ENCODE measurements at regions not wholly inside any gene's neighbourhood (a gene's known extent, or its start where the extent isn't known, plus 50 kb on each side); places are given as distances from the start of the nearest gene placed in this dataset.

GRCh38 chr2:18722101-18722500 lies 132.7 kb upstream of the NT5C1B start:
- no peaks in the 10 kb centered on the region for H3K79me2 ChIP-seq (ENCODE audit: insufficient read depth, low read length)
- no peak overlapping the region for H3K4me2 ChIP-seq (ENCODE audit: low read depth, low read length, poor library complexity, severe bottlenecking)
- H3K4me3 ChIP-seq (ENCODE audit: low read length, poor library complexity, severe bottlenecking), result no peak overlapping the region
- no peak overlapping the region for H3K9ac ChIP-seq (ENCODE audit: low read depth, low read length, poor library complexity, severe bottlenecking)
- no peak overlapping the region for H2AFZ ChIP-seq (ENCODE audit: low read length)
- H4K20me1 ChIP-seq (ENCODE audit: insufficient read depth, low read length, poor library complexity, severe bottlenecking), result no peaks in the 10 kb centered on the region
- no peaks in the 10 kb centered on the region for H3K36me3 ChIP-seq (ENCODE audit: insufficient read depth, low read length)
- H3K9me3 ChIP-seq (ENCODE audit: insufficient read depth, low read depth, low read length), result no peaks in the 10 kb centered on the region
- H3F3A ChIP-seq (ENCODE audit: low read depth), result no peaks in the 10 kb centered on the region
- H3K27me3 ChIP-seq (ENCODE audit: insufficient read depth, low read length, poor library complexity, severe bottlenecking), result no peaks in the 10 kb centered on the region
- no peaks in the 10 kb centered on the region for H3K4me1 ChIP-seq (ENCODE audit: insufficient read depth, low read length, poor library complexity, severe bottlenecking)
- TF ChIP-seq EZH2phosphoT487 (IDR thresholded peaks at IDR 0.05; ENCODE audit: borderline replicate concordance), result no peak
- no peak for TF ChIP-seq CTCF (conservative IDR thresholded peaks at IDR 0.05; ENCODE audit: low read length)
- no peaks in the 10 kb centered on the region for H3K9me2 ChIP-seq (replicated peaks; ENCODE audit: low read depth, low read length)

GRCh38 chr2:18721038-18721922 lies 131.9 kb upstream of the NT5C1B start:
- no peaks in the 10 kb centered on the region for H4K20me1 ChIP-seq (ENCODE audit: insufficient read depth, low read length, poor library complexity, severe bottlenecking)
- no peak overlapping the region for H3K4me2 ChIP-seq (ENCODE audit: low read depth, low read length, poor library complexity, severe bottlenecking)
- no peaks in the 10 kb centered on the region for H3K9me2 ChIP-seq (replicated peaks; ENCODE audit: low read depth, low read length)
- TF ChIP-seq EZH2phosphoT487 (IDR thresholded peaks at IDR 0.05; ENCODE audit: borderline replicate concordance), result no peak
- no peak for TF ChIP-seq CTCF (conservative IDR thresholded peaks at IDR 0.05; ENCODE audit: low read length)
- H3K4me3 ChIP-seq (ENCODE audit: low read length, poor library complexity, severe bottlenecking), result no peak overlapping the region
- H3K9ac ChIP-seq (ENCODE audit: low read depth, low read length, poor library complexity, severe bottlenecking), result no peak overlapping the region
- H2AFZ ChIP-seq (ENCODE audit: low read length), result no peak overlapping the region
- no peaks in the 10 kb centered on the region for H3K79me2 ChIP-seq (ENCODE audit: insufficient read depth, low read length)
- no peaks in the 10 kb centered on the region for H3K9me3 ChIP-seq (ENCODE audit: insufficient read depth, low read depth, low read length)
- no peaks in the 10 kb centered on the region for H3K4me1 ChIP-seq (ENCODE audit: insufficient read depth, low read length, poor library complexity, severe bottlenecking)
- H3F3A ChIP-seq (ENCODE audit: low read depth), result no peaks in the 10 kb centered on the region
- no peaks in the 10 kb centered on the region for H3K36me3 ChIP-seq (ENCODE audit: insufficient read depth, low read length)
- H3K27me3 ChIP-seq (ENCODE audit: insufficient read depth, low read length, poor library complexity, severe bottlenecking), result no peaks in the 10 kb centered on the region

GRCh38 chr2:18719978-18720775 lies 130.8 kb upstream of the NT5C1B start:
- TF ChIP-seq EZH2phosphoT487 (IDR thresholded peaks at IDR 0.05; ENCODE audit: borderline replicate concordance), result no peak
- Histone ChIP-seq H3K9me3 (ENCODE audit: insufficient read depth, low read depth, low read length) (no peaks in the 10 kb centered on the region), H3K79me2 (ENCODE audit: insufficient read depth, low read length) (no peaks in the 10 kb centered on the region), H3K4me1 (ENCODE audit: insufficient read depth, low read length, poor library complexity, severe bottlenecking) (no peaks in the 10 kb centered on the region), H3K4me3 (ENCODE audit: low read length, poor library complexity, severe bottlenecking) (no peak overlapping the region), H3K36me3 (ENCODE audit: insufficient read depth, low read length) (no peaks in the 10 kb centered on the region), H3K9me2 (replicated peaks; ENCODE audit: low read depth, low read length) (no peaks in the 10 kb centered on the region), H3K9ac (ENCODE audit: low read depth, low read length, poor library complexity, severe bottlenecking) (no peak overlapping the region), H4K20me1 (ENCODE audit: insufficient read depth, low read length, poor library complexity, severe bottlenecking) (no peaks in the 10 kb centered on the region), H3F3A (ENCODE audit: low read depth) (no peaks in the 10 kb centered on the region), H3K4me2 (ENCODE audit: low read depth, low read length, poor library complexity, severe bottlenecking) (no peak overlapping the region), H2AFZ (ENCODE audit: low read length) (no peak overlapping the region), H3K27me3 (ENCODE audit: insufficient read depth, low read length, poor library complexity, severe bottlenecking) (no peaks in the 10 kb centered on the region)

Measured in Loucy (cell line).